Duodenal mucosa (tissue), 2 donors: ENCODE measurements at regions not wholly inside any gene's neighbourhood (a gene's known extent, or its start where the extent isn't known, plus 50 kb on each side); places are given as distances from the start of the nearest gene placed in this dataset.

Experiments used
- H3K27ac ChIP-seq: one replicate; pipeline ENCODE4 v1.7.0; 2013; ENCODE audit warnings: low read depth, low read length
- H3K27me3 ChIP-seq, 2 donors: one replicate each; pipeline ENCODE4 v1.7.0; 2013; ENCODE audit warnings: low read length in 2 of 2, control low read depth in 1 of 2; ENCODE audit not compliant: insufficient read depth in 2 of 2, control insufficient read depth in 1 of 2
- H3K36me3 ChIP-seq, 2 donors: one replicate each; pipeline ENCODE4 v1.7.0; 2013; ENCODE audit warnings: low read length in 2 of 2, control low read depth in 1 of 2; ENCODE audit not compliant: insufficient read depth in 2 of 2, control insufficient read depth in 1 of 2
- H3K4me1 ChIP-seq, 2 donors: one replicate each; pipeline ENCODE4 v1.7.0; 2013; ENCODE audit warnings: low read length in 2 of 2, control low read depth in 1 of 2; ENCODE audit not compliant: insufficient read depth in 2 of 2, control insufficient read depth in 1 of 2
- H3K4me3 ChIP-seq, 2 donors: one replicate each; pipeline ENCODE4 v1.7.0; 2013; ENCODE audit warnings: low read length in 2 of 2, low read depth in 1 of 2
- H3K9ac ChIP-seq, 2 donors: one replicate each; pipeline ENCODE4 v1.7.0; 2013; ENCODE audit warnings: low read length in 2 of 2, low read depth in 1 of 2
- H3K9me3 ChIP-seq, 2 donors: one replicate each; pipeline ENCODE4 v1.7.0; 2013; ENCODE audit warnings: low read length in 2 of 2, control low read depth in 1 of 2; ENCODE audit not compliant: control insufficient read depth in 1 of 2

DNA sequence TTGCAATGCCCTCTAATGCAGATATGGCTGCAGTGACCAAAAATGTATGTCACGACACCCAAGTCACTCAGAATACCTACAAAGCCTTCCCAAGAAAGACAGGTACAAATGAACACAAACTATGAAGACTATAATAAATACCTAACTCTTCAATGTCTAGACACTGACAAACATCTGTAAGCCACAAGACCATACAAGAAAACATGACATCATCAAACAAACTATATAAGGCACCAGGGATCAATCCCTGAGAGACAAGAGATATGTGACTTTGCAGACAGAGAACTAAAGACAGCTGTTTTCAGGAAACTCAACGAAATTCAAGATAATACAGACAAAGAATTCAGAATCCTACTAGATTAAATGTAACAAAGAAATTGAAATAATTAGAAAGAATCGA is 603.7 kb downstream of the CDH9 start:
- H3K9me3 ChIP-seq = peaks cover 9 to 14% of the 10 kb centered on the region in 2 donors
- no peak overlapping the region for H3K9ac ChIP-seq
- H3K4me1 ChIP-seq = no peaks in the 10 kb centered on the region
- H3K36me3 ChIP-seq = no peaks in the 10 kb centered on the region
- no peak overlapping the region for H3K27ac ChIP-seq
- no peaks in the 10 kb centered on the region for H3K27me3 ChIP-seq
- no peak overlapping the region for H3K4me3 ChIP-seq

DNA sequence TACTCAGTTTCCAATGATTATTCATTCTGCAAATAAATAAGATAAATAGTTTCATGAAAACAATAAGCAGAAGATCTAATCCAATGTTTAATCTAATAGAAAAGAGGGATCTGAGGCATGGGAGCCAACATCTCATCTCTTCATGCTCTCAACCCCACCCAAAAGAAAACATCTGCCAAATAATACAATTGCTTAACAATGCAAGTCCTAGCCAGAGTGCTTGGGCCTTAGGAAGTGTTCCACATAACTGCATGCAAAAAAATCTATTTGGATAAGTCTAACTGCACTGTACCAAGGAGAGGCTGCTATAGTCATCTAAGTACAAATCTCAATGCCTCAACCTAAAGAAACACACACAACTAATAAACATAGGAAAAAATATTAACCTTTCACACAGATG is 606.0 kb downstream of the CDH9 start:
- no peaks in the 10 kb centered on the region for H3K27me3 ChIP-seq
- no peak overlapping the region for H3K4me3 ChIP-seq
- H3K27ac ChIP-seq = no peak overlapping the region
- peaks cover 9 to 14% of the 10 kb centered on the region in 2 donors for H3K9me3 ChIP-seq
- no peak overlapping the region for H3K9ac ChIP-seq
- H3K36me3 ChIP-seq = no peaks in the 10 kb centered on the region
- H3K4me1 ChIP-seq = no peaks in the 10 kb centered on the region

DNA sequence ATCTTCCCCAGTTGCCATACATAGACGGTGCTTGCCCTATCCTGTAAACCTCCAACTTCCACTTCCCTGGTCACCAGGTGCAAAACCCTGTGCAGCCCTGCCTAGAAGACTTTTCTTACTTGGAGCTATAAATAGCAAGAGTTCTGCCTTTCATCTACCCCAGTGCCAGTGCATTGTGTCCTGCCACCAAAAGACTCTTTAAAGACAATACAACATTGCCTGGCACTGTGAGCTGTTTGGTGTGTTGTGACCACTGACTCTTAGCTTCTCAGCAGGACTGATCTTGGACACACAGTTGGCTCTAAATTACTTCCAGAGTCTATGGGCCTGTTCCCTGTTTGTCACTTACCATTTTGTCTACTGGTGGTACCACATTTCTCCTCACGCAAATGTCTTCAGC is 608.1 kb downstream of the CDH9 start:
- H3K27ac ChIP-seq = no peak overlapping the region
- H3K4me3 ChIP-seq = no peak overlapping the region
- H3K4me1 ChIP-seq = no peaks in the 10 kb centered on the region
- no peak overlapping the region for H3K9ac ChIP-seq
- no peaks in the 10 kb centered on the region for H3K27me3 ChIP-seq
- H3K9me3 ChIP-seq = peaks cover 9 to 16% of the 10 kb centered on the region in 2 donors
- H3K36me3 ChIP-seq = no peaks in the 10 kb centered on the region

DNA sequence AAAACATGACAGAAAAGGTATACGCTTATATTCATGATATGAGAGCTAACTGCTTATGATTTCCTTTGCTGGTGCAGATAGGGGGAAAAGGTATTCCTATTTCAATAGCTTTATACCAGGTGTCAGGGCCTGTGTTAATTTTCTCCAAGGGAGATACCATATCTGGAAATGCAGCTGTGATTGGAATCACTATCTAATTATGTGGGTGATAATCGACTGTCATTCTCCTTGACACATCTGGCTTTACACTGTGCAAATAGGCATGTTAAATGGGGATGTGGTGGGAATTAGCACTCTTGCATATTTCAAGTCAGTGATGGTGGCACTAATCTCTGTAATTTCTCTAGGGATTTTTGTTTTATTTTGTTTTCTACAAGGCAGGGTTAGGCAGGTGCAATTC is 611.1 kb downstream of the CDH9 start:
- H3K4me3 ChIP-seq = no peak overlapping the region
- H3K27me3 ChIP-seq = no peaks in the 10 kb centered on the region
- no peak overlapping the region for H3K9ac ChIP-seq
- H3K4me1 ChIP-seq = no peaks in the 10 kb centered on the region
- no peaks in the 10 kb centered on the region for H3K36me3 ChIP-seq
- peaks cover 9 to 13% of the 10 kb centered on the region in 2 donors for H3K9me3 ChIP-seq
- H3K27ac ChIP-seq = no peak overlapping the region

DNA sequence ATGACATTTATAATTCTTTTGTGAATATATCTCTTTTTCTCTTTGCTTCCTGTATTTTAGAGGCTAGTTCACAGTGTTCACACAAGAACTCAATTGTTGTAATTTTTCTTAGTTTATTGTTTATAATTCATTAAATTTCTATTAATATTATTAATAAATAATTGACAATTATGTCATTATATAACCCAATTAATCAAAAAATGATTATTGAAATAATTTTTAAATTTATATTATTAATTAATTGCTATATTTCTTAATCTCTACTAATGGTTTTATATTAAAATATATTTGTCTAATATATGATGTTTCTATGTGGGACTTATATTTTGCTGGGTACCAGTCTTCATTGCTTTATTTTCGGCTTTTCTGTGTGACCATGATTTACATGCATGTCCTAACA is 618.4 kb downstream of the CDH9 start:
- peaks cover 0 to 12% of the 10 kb centered on the region in 2 donors for H3K9me3 ChIP-seq
- H3K4me1 ChIP-seq = no peaks in the 10 kb centered on the region
- no peak overlapping the region for H3K27ac ChIP-seq
- H3K9ac ChIP-seq = no peak overlapping the region
- H3K4me3 ChIP-seq = no peak overlapping the region
- H3K27me3 ChIP-seq = no peaks in the 10 kb centered on the region
- H3K36me3 ChIP-seq = no peaks in the 10 kb centered on the region

DNA sequence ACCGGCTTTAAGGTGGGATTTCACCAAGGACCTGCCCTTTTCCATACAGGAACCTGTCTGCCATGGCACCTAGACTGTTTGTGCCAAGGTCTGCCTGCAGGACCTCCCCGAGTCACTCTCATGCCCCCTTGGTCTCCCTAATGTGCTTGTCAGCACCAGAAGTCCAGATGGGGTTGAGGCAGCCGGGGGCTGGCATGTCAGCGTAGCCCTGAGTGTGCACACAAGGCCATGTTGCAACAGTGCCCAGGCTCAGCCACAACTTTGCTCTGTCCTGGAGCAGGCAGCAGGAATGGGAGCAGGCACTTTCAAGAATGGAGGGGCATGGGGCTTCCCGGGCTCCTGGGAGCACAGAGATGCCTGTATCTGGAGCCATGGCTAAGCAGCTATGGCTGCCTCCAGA is 621.5 kb downstream of the CDH9 start:
- Histone ChIP-seq H3K36me3 (no peaks in the 10 kb centered on the region), H3K9me3 (peaks cover 0 to 8% of the 10 kb centered on the region in 2 donors), H3K27me3 (no peaks in the 10 kb centered on the region), H3K4me3 (no peak overlapping the region), H3K27ac (no peak overlapping the region), H3K9ac (no peak overlapping the region), H3K4me1 (no peaks in the 10 kb centered on the region)

DNA sequence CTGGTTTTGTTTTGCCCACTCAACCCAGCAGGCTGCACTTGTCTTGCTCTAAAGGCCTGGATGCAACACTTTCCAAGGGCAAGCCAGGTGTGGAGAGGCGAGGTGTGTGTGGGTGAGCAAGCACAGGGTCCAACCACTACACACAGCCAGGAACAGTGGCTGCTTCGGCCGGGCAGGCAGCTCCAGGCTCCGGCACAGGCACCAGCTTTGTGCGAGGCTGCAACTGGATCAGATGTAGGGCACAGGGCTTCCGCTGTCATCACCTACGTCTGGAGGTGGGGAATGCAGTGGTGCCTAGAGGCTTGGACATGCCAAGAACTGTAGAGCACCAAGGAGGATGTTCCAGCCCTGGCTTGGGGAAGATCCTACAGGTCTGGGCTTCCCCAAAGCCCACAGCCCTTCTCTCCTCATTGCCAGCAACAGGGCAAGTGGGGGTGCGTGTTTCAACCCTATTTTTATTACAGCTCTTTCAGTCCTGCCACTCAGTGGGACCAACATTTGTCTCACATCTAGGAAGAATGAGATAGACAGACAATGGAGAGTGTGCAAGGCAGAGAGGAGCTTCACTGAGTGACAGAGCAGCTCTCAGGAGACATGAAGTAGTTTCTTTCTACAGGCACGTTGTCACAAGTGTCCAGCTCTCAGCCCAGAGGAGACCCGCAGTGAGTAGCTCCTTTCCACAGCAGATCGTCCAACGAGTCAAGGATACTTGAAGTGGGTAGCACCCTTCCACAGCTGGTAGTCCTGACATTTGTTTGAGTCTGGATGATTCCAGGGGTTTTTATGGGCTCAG is 622.2 kb downstream of the CDH9 start:
- Histone ChIP-seq H3K4me1 (no peaks in the 10 kb centered on the region), H3K27me3 (no peaks in the 10 kb centered on the region), H3K9me3 (peaks cover 2 to 5% of the 10 kb centered on the region in 2 donors), H3K36me3 (no peaks in the 10 kb centered on the region), H3K9ac (no peak overlapping the region), H3K27ac (no peak overlapping the region), H3K4me3 (no peak overlapping the region)

DNA sequence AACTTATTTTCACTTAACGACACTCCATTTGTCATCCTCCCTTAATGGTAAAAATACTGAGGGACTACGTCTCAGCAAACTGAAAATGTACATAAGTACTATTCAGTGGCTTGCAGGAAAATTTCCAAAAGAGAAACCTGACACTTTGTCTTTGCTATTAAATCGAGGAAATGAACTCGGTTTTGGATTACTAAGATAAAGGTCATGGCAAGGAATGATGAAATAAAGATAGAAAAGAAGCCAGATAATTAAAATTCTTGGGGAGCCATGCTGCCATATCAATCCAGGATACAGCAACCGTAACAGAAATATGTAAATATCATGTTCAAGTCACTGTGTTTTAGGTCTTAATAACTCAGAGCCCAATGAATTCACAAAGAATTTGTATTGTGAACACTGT is 647.8 kb downstream of the CDH9 start:
- Histone ChIP-seq H3K4me1 (no peaks in the 10 kb centered on the region), H3K9ac (no peak overlapping the region), H3K27ac (no peak overlapping the region), H3K9me3 (peaks cover 10 to 16% of the 10 kb centered on the region in 2 donors), H3K27me3 (no peaks in the 10 kb centered on the region), H3K4me3 (no peak overlapping the region), H3K36me3 (no peaks in the 10 kb centered on the region)

DNA sequence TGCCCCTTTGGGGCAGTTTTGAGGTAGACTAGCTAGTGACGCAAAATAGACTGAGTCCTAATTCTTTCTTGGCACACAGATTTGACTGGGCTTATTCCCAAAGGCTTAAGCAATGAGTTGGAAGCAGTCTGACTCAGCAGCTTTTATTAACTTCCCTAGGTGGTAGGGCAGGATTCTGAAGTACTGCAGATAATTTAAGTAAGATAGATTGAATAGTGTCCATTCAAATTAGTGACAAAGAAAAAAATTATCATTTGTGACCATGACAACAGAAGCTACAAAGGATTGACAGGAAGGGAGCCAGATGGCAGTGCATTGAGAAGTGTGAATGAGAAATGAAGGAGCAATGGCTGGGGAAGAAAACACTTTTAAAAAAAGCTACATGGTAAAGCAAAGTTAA is 649.4 kb downstream of the CDH9 start:
- Histone ChIP-seq H3K9me3 (peaks cover 10 to 16% of the 10 kb centered on the region in 2 donors), H3K27ac (no peak overlapping the region), H3K9ac (no peak overlapping the region), H3K27me3 (no peaks in the 10 kb centered on the region), H3K4me1 (no peaks in the 10 kb centered on the region), H3K4me3 (no peak overlapping the region), H3K36me3 (no peaks in the 10 kb centered on the region)

DNA sequence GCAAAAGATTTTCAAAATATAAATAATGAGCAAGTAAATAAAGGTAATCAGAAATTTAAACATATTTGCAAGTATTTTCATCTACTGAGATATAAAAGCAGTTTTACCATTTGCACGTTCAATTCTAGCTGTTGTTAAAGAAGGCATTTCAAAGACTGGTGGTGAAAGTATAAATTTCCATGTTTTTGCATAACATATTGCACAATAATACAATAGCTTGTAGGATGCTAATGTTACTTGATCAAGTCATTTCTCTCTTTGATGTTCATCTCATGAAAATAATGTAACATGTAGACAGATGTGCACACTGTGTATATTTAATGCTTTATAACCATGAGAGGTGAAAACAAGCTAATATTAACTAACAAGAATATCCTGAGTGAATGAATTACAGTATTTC is 651.9 kb downstream of the CDH9 start:
- no peaks in the 10 kb centered on the region for H3K27me3 ChIP-seq
- H3K4me1 ChIP-seq = no peaks in the 10 kb centered on the region
- H3K36me3 ChIP-seq = no peaks in the 10 kb centered on the region
- H3K9ac ChIP-seq = no peak overlapping the region
- no peak overlapping the region for H3K4me3 ChIP-seq
- H3K27ac ChIP-seq = no peak overlapping the region
- H3K9me3 ChIP-seq = peaks cover 5 to 16% of the 10 kb centered on the region in 2 donors
